OCI-LY3 (cell line): ENCODE measurements at regions not wholly inside any gene's neighbourhood (a gene's known extent, or its start where the extent isn't known, plus 50 kb on each side); places are given as distances from the start of the nearest gene placed in this dataset.
"Not testable (repeated sequence)": the region's sequence is repeated elsewhere in the genome, so short reads cannot be mapped to it uniquely, and the experiment has no call there.

Experiments
- H2AFZ ChIP-seq: fragments of 200-600, 300-600 bp; shearing (Covaris generic); 2 replicates; pipeline ENCODE4 v1.6.0; 2014; ENCODE audit warnings: antibody characterized with exemption, low read depth, low read length
- H3K27ac ChIP-seq: fragments of 200-600, 300-600 bp; sonication (generic); 2 replicates; pipeline ENCODE4 v1.5.1; 2014; ENCODE audit warnings: mild to moderate bottlenecking, low read length, moderate library complexity, mixed read lengths
- H3K27me3 ChIP-seq: fragments of 200-600, 300-600 bp; sonication (generic); 2 replicates; pipeline ENCODE4 v1.6.1; 2014; ENCODE audit warnings: low read depth, low read length, mixed read lengths
- H3K36me3 ChIP-seq: fragments of 200-600, 300-600 bp; sonication (generic); replicated peaks from 2 replicates; pipeline ENCODE3; 2014; ENCODE audit warnings: low read depth, low read length, mixed read lengths
- H3K4me1 ChIP-seq: fragments of 300-600, 200-600 bp; sonication (generic); 2 replicates; pipeline ENCODE4 v1.6.1; 2014; ENCODE audit warnings: low read length, mixed read lengths
- H3K4me2 ChIP-seq: fragments of 200-600, 300-600 bp; sonication (generic); 2 replicates; pipeline ENCODE4 v1.6.1; 2014; ENCODE audit warnings: low read length, mixed read lengths
- H3K4me3 ChIP-seq: fragments of 300-600, 200-600 bp; sonication (generic); 2 replicates; pipeline ENCODE4 v1.5.1; 2014; ENCODE audit warnings: antibody characterized with exemption, mild to moderate bottlenecking, low read length, moderate library complexity
- H3K79me2 ChIP-seq: fragments of 300-600, 200-600 bp; shearing (Covaris generic); 2 replicates; pipeline ENCODE4 v1.6.1; 2014; ENCODE audit warnings: mild to moderate bottlenecking, low read length, mixed read lengths
- H3K9ac ChIP-seq: fragments of 300-600, 200-600 bp; shearing (Covaris generic); 2 replicates; pipeline ENCODE4 v1.6.0; 2014; ENCODE audit warnings: mild to moderate bottlenecking, low read length, moderate library complexity
- H3K9me3 ChIP-seq: fragments of 200-600, 300-600 bp; shearing (Covaris generic); 2 replicates; pipeline ENCODE4 v1.6.1; 2014; ENCODE audit warnings: low read length, mixed read lengths; ENCODE audit not compliant: insufficient read depth
- H4K20me1 ChIP-seq: fragments of 200-600, 300-600 bp; sonication (generic); 2 replicates; pipeline ENCODE4 v1.6.1; 2016; ENCODE audit warnings: low read length, mixed read lengths; ENCODE audit not compliant: insufficient read depth
- EZH2phosphoT487 ChIP-seq: fragments of 200-600 bp; shearing (Covaris generic); IDR thresholded peaks from 2 replicates; pipeline ENCODE4 v1.6.1; 2018; ENCODE audit warnings: antibody characterized with exemption, mixed run types, low read depth
- TF ChIP-seq, protein P1 (sequence below): fragments of 200-600, 300-600 bp; sonication (generic); IDR thresholded peaks from 2 replicates; pipeline ENCODE4 v1.5.1; 2014; ENCODE audit warnings: antibody characterized with exemption, low read length, low read depth

DNA sequence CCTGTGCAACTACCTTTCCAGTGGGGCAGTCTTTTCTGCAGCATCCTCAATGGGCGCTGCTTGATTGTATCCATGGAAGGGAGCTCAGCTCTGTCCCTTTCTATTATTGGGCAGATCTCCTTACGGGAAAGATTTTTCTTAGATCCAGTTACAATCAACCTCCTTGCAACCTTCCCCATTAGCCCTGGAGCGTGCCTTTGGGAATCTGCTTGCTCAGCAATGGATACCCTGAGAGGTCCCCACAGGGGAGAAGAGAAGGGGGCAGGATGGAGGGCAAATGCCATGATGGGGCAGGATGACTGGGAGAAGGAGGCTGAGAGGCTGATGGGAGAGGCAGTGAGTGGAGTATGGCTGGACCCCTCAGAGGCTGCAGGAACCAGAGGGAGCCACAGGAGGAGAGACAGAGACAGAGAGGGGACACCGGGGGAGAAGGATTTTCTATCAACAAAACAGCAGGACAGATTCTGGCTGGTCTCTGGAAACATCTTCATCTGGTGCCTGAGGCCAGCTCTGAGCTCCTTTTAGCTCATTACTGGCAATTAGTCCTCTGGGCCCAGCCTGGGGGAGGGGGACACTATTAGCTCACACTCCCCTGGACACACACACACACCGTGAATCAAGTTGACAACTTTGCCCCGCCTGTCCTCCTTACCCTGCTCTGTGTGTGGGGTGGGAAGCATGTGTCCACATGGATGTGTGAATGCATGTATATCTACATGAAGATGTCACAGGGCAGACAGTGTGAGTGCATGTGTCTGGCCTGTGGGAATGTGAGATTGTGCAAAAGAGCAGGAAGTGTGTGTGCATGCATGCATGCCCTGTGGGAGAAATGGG is 80.8 kb upstream of the PAX2 start:
- Histone ChIP-seq H3K27me3 (no peaks in the 10 kb centered on the region), H3K4me2 (no peak overlapping the region), H4K20me1 (no peaks in the 10 kb centered on the region), H3K9ac (no peak overlapping the region), H3K27ac (no peak overlapping the region), H3K36me3 (no peaks in the 10 kb centered on the region), H3K4me1 (no peaks in the 10 kb centered on the region), H2AFZ (no peak overlapping the region), H3K79me2 (no peaks in the 10 kb centered on the region), H3K4me3 (no peak overlapping the region), H3K9me3 (no peaks in the 10 kb centered on the region)
- no peak for TF ChIP-seq EZH2phosphoT487
- TF ChIP-seq, protein P1, sequence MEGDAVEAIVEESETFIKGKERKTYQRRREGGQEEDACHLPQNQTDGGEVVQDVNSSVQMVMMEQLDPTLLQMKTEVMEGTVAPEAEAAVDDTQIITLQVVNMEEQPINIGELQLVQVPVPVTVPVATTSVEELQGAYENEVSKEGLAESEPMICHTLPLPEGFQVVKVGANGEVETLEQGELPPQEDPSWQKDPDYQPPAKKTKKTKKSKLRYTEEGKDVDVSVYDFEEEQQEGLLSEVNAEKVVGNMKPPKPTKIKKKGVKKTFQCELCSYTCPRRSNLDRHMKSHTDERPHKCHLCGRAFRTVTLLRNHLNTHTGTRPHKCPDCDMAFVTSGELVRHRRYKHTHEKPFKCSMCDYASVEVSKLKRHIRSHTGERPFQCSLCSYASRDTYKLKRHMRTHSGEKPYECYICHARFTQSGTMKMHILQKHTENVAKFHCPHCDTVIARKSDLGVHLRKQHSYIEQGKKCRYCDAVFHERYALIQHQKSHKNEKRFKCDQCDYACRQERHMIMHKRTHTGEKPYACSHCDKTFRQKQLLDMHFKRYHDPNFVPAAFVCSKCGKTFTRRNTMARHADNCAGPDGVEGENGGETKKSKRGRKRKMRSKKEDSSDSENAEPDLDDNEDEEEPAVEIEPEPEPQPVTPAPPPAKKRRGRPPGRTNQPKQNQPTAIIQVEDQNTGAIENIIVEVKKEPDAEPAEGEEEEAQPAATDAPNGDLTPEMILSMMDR = no peak

DNA sequence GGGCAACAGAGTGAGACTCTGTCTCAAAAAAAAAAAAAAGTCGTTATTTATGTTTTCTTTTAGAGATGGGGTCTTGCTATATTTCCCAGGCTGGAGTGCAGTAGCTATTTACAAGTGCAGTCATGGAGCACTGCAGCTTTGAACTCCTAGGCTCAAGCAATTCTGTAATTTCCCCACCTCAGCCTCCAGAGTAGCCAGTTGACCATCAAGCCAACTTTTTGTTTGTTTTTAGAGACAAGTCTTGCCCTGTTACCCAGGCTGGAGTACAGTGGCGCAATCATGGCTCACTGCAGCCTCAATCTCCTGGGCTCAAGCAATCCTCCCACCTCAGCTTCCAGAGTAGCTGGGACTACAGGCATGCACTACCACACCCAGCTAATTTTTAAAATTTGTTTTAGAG is 78.7 kb upstream of the PAX2 start:
- not testable (repeated sequence) for H4K20me1 ChIP-seq, H3K4me3 ChIP-seq, H2AFZ ChIP-seq, H3K27me3 ChIP-seq, H3K27ac ChIP-seq, H3K4me2 ChIP-seq, H3K9ac ChIP-seq, H3K36me3 ChIP-seq, H3K79me2 ChIP-seq, H3K9me3 ChIP-seq
- H3K4me1 ChIP-seq = peaks cover 11% of the 10 kb centered on the region

DNA sequence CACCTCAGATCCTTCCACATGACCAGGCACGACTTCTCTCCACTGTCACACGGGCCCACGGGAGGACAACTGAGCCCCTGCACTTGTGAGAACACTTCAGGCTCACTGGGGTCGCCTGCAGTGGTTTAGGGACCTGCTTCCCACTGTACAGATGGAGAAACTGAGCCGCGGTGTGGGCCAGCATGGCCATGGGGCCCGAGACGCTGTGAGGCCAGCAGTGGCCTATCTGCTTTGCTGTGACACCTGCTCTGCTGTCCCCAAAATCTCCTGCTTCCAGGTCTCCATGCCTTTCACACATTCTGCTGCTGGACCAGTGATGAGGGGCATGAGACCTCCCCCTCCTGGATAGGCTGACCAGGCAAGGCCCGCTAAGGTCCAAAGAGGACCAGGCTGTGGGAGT is 75.8 kb upstream of the PAX2 start:
- Histone ChIP-seq H3K4me1 (peaks cover 11% of the 10 kb centered on the region), H4K20me1 (no peaks in the 10 kb centered on the region), H2AFZ (no peak overlapping the region), H3K9me3 (no peaks in the 10 kb centered on the region), H3K4me2 (no peak overlapping the region), H3K27ac (no peak overlapping the region), H3K36me3 (no peaks in the 10 kb centered on the region), H3K27me3 (0 out of 2 replicates have a peak, but pooled peaks cover 4% of the 10 kb centered on the region), H3K9ac (no peak overlapping the region), H3K79me2 (no peaks in the 10 kb centered on the region), H3K4me3 (no peak overlapping the region)
- no peak for TF ChIP-seq EZH2phosphoT487
- TF ChIP-seq, protein P1 = no peak

DNA sequence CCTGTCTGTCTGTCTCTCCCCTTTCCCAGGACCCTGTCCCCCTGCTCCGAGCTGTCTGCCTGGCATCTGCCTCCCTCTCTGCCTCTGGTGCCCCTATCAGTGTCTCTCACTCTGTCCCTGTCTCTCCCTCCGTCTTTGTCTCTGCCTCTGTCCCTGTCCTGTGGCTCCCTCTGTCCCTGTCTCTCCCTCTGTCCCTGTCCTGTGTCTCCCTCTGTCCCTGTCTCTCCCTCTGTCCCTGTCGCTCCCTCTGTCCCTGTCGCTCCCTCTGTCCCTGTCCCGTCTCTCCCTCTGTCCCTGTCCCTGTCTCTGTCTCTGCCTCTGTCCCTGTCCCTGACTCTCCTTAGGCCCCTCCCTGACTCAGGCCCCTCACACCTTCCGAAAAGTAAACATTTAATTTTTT is 75.0 kb upstream of the PAX2 start:
- Histone ChIP-seq H3K79me2 (no peaks in the 10 kb centered on the region), H3K9me3 (no peaks in the 10 kb centered on the region), H3K9ac (peak overlapping the region; percentile 62), H3K4me2 (peak overlapping the region; percentile 87), H3K36me3 (no peaks in the 10 kb centered on the region), H2AFZ (peak overlapping the region; percentile 92), H3K4me1 (peaks cover 11% of the 10 kb centered on the region), H4K20me1 (no peaks in the 10 kb centered on the region), H3K27me3 (0 out of 2 replicates have a peak, but pooled peaks cover 4% of the 10 kb centered on the region), H3K27ac (no peak overlapping the region), H3K4me3 (peak overlapping the region; percentile 82)
- TF ChIP-seq EZH2phosphoT487 = no peak
- TF ChIP-seq, protein P1 = no peak
